ENCODE measurements at regions not wholly inside any gene's neighbourhood (a gene's known extent, or its start where the extent isn't known, plus 50 kb on each side); places are given as distances from the start of the nearest gene placed in this dataset.
"Not testable (repeated sequence)": the region's sequence is repeated elsewhere in the genome, so short reads cannot be mapped to it uniquely, and the experiment has no call there.

DNA sequence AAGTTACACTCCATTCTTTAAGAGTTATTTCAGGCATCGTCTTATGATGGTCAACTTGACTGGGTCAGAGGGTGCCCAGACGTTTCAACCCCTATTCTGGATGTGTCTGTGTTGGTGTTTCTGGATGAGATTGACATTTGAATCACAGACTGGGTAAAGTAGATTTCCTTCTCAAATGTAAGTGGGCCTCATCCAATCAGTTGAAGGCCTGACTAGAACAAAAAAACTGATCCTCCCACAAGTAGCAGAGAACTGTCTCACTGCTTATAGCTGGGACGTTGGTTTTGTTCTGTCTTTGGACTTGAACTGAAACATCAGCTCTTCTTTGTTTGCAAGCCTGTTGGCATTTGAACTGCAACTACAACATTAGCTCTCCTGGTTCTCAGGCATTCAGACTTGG, 76.3 kb upstream of the LYZL1 start:
- no peak for DNase-seq (ENCODE audit: low read depth, low spot score)
- H3K36me3 ChIP-seq (ENCODE audit: insufficient read depth, low read length), result no peaks in the 10 kb centered on the region
- H3K9ac ChIP-seq (ENCODE audit: insufficient read length), result no peak overlapping the region
- TF ChIP-seq EZH2 (IDR thresholded peaks at IDR 0.05) (no peak), POLR2AphosphoS5 (IDR thresholded peaks at IDR 0.05; ENCODE audit: borderline replicate concordance, low read depth, low read length) (no peak), FOXP2 (optimal IDR thresholded peaks at IDR 0.05; ENCODE audit: control extremely low read depth, extremely low read length, insufficient read depth) (no peak)
- H3K27ac ChIP-seq, result no peak overlapping the region
- H3K4me3 ChIP-seq, result no peak overlapping the region
- no peaks in the 10 kb centered on the region for H3K9me3 ChIP-seq (ENCODE audit: low read depth, low read length)

DNA sequence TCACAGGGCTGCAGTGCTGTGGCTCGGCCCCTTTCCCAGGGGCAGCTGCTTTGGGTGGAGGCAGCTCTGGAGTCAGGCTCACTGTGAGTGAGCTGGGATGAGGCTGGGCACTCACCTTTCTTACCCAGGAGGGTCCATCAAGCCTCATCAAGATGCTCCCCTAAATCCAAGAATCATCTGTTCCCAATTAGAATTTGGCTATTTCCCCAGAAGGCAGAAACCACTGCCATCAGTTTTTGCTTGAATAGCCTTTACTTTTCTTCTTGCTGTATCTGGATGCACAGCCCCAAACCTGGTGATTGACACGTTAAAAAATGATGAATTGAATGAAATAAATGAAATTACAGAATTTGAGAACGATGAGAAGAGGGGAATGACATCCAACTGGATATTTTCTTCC, 74.3 kb upstream of the LYZL1 start:
- TF ChIP-seq FOXP2 (optimal IDR thresholded peaks at IDR 0.05; ENCODE audit: control extremely low read depth, extremely low read length, insufficient read depth) (no peak), POLR2AphosphoS5 (IDR thresholded peaks at IDR 0.05; ENCODE audit: borderline replicate concordance, low read depth, low read length) (no peak), EZH2 (IDR thresholded peaks at IDR 0.05) (no peak)
- Histone ChIP-seq H3K9me3 (ENCODE audit: low read depth, low read length) (no peaks in the 10 kb centered on the region), H3K9ac (ENCODE audit: insufficient read length) (no peak overlapping the region), H3K4me3 (no peak overlapping the region), H3K27ac (no peak overlapping the region), H3K36me3 (ENCODE audit: insufficient read depth, low read length) (no peaks in the 10 kb centered on the region)
- DNase-seq (ENCODE audit: low read depth, low spot score), result no peak

- no peak overlapping the region for H3K9ac ChIP-seq (ENCODE audit: insufficient read length)
- TF ChIP-seq EZH2 (IDR thresholded peaks at IDR 0.05) (no peak), POLR2AphosphoS5 (IDR thresholded peaks at IDR 0.05; ENCODE audit: borderline replicate concordance, low read depth, low read length) (no peak), FOXP2 (optimal IDR thresholded peaks at IDR 0.05; ENCODE audit: control extremely low read depth, extremely low read length, insufficient read depth) (no peak)
- no peaks in the 10 kb centered on the region for H3K9me3 ChIP-seq (ENCODE audit: low read depth, low read length)
- no peak overlapping the region for H3K4me3 ChIP-seq
- H3K36me3 ChIP-seq (ENCODE audit: insufficient read depth, low read length), result no peaks in the 10 kb centered on the region
- no peak overlapping the region for H3K27ac ChIP-seq
- no peak for DNase-seq (ENCODE audit: low read depth, low spot score)
Measured at GRCh38 chr10:29217292-29217738, 71.6 kb upstream of the LYZL1 start.

GRCh38 chr10:29223326-29223725, 65.5 kb upstream of the LYZL1 start:
- H3K9ac ChIP-seq (ENCODE audit: insufficient read length), result no peak overlapping the region
- DNase-seq (ENCODE audit: low read depth, low spot score), result no peak
- H3K27ac ChIP-seq, result no peak overlapping the region
- H3K36me3 ChIP-seq (ENCODE audit: insufficient read depth, low read length), result no peaks in the 10 kb centered on the region
- H3K9me3 ChIP-seq (ENCODE audit: low read depth, low read length), result no peaks in the 10 kb centered on the region
- TF ChIP-seq POLR2AphosphoS5 (IDR thresholded peaks at IDR 0.05; ENCODE audit: borderline replicate concordance, low read depth, low read length), result no peak
- TF ChIP-seq EZH2 (IDR thresholded peaks at IDR 0.05), result no peak
- no peak for TF ChIP-seq FOXP2 (optimal IDR thresholded peaks at IDR 0.05; ENCODE audit: control extremely low read depth, extremely low read length, insufficient read depth)
- H3K4me3 ChIP-seq, result no peak overlapping the region

DNA sequence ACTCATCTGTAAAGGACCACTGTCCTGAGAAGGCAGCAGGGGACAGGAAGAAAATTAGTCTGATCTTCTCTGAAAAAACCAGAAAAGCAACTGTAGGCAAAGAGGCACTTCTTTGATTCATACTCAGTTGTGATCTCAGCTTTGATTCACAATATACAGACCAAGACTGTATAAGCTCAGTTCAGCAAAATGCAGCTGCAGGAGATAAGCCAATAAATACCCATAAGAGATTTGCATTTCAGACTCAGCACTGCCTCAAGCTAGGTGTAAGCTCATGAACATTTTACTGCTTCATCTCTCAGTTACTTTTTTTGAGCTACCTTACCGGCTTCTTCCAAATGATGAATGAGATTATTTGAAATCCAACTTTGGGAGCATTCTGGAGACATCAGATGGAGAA, 64.2 kb upstream of the LYZL1 start:
- no peak overlapping the region for H3K9ac ChIP-seq (ENCODE audit: insufficient read length)
- H3K27ac ChIP-seq, result no peak overlapping the region
- no peak for DNase-seq (ENCODE audit: low read depth, low spot score)
- no peaks in the 10 kb centered on the region for H3K36me3 ChIP-seq (ENCODE audit: insufficient read depth, low read length)
- no peaks in the 10 kb centered on the region for H3K9me3 ChIP-seq (ENCODE audit: low read depth, low read length)
- no peak overlapping the region for H3K4me3 ChIP-seq
- TF ChIP-seq EZH2 (IDR thresholded peaks at IDR 0.05) (no peak), POLR2AphosphoS5 (IDR thresholded peaks at IDR 0.05; ENCODE audit: borderline replicate concordance, low read depth, low read length) (no peak), FOXP2 (optimal IDR thresholded peaks at IDR 0.05; ENCODE audit: control extremely low read depth, extremely low read length, insufficient read depth) (no peak)

- H3K9me3 ChIP-seq (ENCODE audit: low read depth, low read length), result no peaks in the 10 kb centered on the region
- no peak for TF ChIP-seq POLR2AphosphoS5 (IDR thresholded peaks at IDR 0.05; ENCODE audit: borderline replicate concordance, low read depth, low read length)
- DNase-seq (ENCODE audit: low read depth, low spot score), result no peak
- no peak overlapping the region for H3K4me3 ChIP-seq
- no peak overlapping the region for H3K9ac ChIP-seq (ENCODE audit: insufficient read length)
- H3K36me3 ChIP-seq (ENCODE audit: insufficient read depth, low read length), result no peaks in the 10 kb centered on the region
- no peak overlapping the region for H3K27ac ChIP-seq
Measured at GRCh38 chr10:29227201-29227600, 61.7 kb upstream of the LYZL1 start.

- TF ChIP-seq POLR2AphosphoS5 (IDR thresholded peaks at IDR 0.05; ENCODE audit: borderline replicate concordance, low read depth, low read length), result no peak
- no peak overlapping the region for H3K9ac ChIP-seq (ENCODE audit: insufficient read length)
- H3K9me3 ChIP-seq (ENCODE audit: low read depth, low read length), result no peaks in the 10 kb centered on the region
- H3K36me3 ChIP-seq (ENCODE audit: insufficient read depth, low read length), result no peaks in the 10 kb centered on the region
- peak overlapping the region; percentile 58 for H3K4me3 ChIP-seq
- DNase-seq (ENCODE audit: low read depth, low spot score), result no peak
- no peak overlapping the region for H3K27ac ChIP-seq
Measured at GRCh38 chr10:29228562-29228961, 60.3 kb upstream of the LYZL1 start.

GRCh38 chr10:29229258-29229705, 59.6 kb upstream of the LYZL1 start:
- TF ChIP-seq POLR2AphosphoS5 (IDR thresholded peaks at IDR 0.05; ENCODE audit: borderline replicate concordance, low read depth, low read length) (no peak), FOXP2 (optimal IDR thresholded peaks at IDR 0.05; ENCODE audit: control extremely low read depth, extremely low read length, insufficient read depth) (no peak), EZH2 (IDR thresholded peaks at IDR 0.05) (no peak)
- H3K9ac ChIP-seq (ENCODE audit: insufficient read length), result no peak overlapping the region
- H3K27ac ChIP-seq, result no peak overlapping the region
- H3K9me3 ChIP-seq (ENCODE audit: low read depth, low read length), result no peaks in the 10 kb centered on the region
- no peak overlapping the region for H3K4me3 ChIP-seq
- DNase-seq (ENCODE audit: low read depth, low spot score), result no peak
- H3K36me3 ChIP-seq (ENCODE audit: insufficient read depth, low read length), result no peaks in the 10 kb centered on the region

- DNase-seq (ENCODE audit: low read depth, low spot score); H3K9ac ChIP-seq (ENCODE audit: insufficient read length); H3K27ac ChIP-seq; H3K9me3 ChIP-seq (ENCODE audit: low read depth, low read length); H3K4me3 ChIP-seq; H3K36me3 ChIP-seq (ENCODE audit: insufficient read depth, low read length): not testable (repeated sequence)
Measured at GRCh38 chr10:29236910-29237309, 52.0 kb upstream of the LYZL1 start.
